ENCODE measurements at regions not wholly inside any gene's neighbourhood (a gene's known extent, or its start where the extent isn't known, plus 50 kb on each side); places are given as distances from the start of the nearest gene placed in this dataset.

GRCh38 chr7:45389073-45389872 lies 184.9 kb upstream of the ADCY1 start:
- 51 to 56% methylated on average over 6 to 7 of the region's 7 CpGs for WGBS, 2 donors (ENCODE audit: low coverage in 1 of 2)
- no peak for ATAC-seq
- TF ChIP-seq CTCF (IDR thresholded peaks at IDR 0.05): no peak
- TF ChIP-seq EP300 (IDR thresholded peaks at IDR 0.05): no peak
- TF ChIP-seq POLR2AphosphoS5 (IDR thresholded peaks at IDR 0.05): no peak
- no peak for TF ChIP-seq POLR2A (IDR thresholded peaks at IDR 0.05)
- H3K4me3 ChIP-seq: no peak overlapping the region
- H3K27me3 ChIP-seq: peaks cover 3% of the 10 kb centered on the region
- peaks cover 0 to 14% (median 0%) of the 10 kb centered on the region in 3 donors for H3K9me3 ChIP-seq
- H3K4me1 ChIP-seq: no peaks in the 10 kb centered on the region
- H3K27ac ChIP-seq: no peak overlapping the region
- no peaks in the 10 kb centered on the region for H3K36me3 ChIP-seq

DNA sequence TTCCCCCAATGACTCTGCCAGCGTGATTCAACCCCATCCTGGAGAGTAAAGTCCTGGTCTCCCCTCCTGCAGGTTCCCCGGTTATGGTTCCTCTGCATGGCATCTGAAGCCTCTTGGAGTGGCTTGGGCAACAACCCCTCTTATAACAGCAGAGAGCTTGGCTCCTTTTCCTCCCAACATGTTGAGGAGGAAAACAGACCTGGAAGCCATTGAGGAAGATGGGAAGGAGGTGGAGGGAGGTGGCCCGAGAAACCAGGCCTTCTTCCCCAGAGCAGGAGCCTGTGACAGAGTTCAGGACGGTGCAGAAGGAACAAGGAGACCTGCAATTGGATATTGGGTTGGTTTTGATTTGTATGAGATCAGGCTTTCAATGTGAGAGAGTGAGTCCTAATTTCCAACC lies 184.0 kb upstream of the ADCY1 start:
- Histone ChIP-seq H3K27me3 (peaks cover 3% of the 10 kb centered on the region), H3K36me3 (no peaks in the 10 kb centered on the region), H3K4me3 (no peak overlapping the region), H3K4me1 (no peaks in the 10 kb centered on the region), H3K27ac (no peak overlapping the region), H3K9me3 (peaks cover 0 to 16% (median 0%) of the 10 kb centered on the region in 3 donors)
- no peak for TF ChIP-seq POLR2A (IDR thresholded peaks at IDR 0.05)
- no peak for TF ChIP-seq EP300 (IDR thresholded peaks at IDR 0.05)
- TF ChIP-seq POLR2AphosphoS5 (IDR thresholded peaks at IDR 0.05): no peak
- TF ChIP-seq CTCF (IDR thresholded peaks at IDR 0.05): no peak
- ATAC-seq: no peak
- WGBS, 2 donors (ENCODE audit: low coverage in 1 of 2): 82 to 83% methylated on average over 2 to 3 of the region's 4 CpGs

DNA sequence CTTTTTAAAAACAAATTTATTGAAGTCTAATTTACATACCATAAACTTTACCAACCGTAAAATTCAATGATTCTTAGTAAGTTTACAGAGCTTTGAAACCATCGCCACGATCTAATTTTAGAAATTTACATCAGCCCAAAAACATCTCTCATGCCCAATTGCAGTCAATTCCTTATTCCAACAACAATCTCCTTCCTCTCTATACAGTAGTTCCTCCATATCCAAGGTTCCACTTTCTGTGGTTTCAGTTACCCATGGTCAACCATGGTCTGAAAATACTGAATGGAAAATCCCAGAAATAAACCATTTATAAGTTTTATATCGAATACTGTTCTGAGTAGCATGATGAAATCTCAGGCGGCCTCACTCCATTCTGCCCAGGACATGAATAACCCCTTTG lies 183.4 kb upstream of the ADCY1 start:
- Histone ChIP-seq H3K4me3 (no peak overlapping the region), H3K27me3 (peaks cover 3% of the 10 kb centered on the region), H3K4me1 (no peaks in the 10 kb centered on the region), H3K27ac (no peak overlapping the region), H3K36me3 (no peaks in the 10 kb centered on the region), H3K9me3 (peaks cover 0 to 16% (median 0%) of the 10 kb centered on the region in 3 donors)
- TF ChIP-seq POLR2A (IDR thresholded peaks at IDR 0.05) (no peak), POLR2AphosphoS5 (IDR thresholded peaks at IDR 0.05) (no peak), EP300 (IDR thresholded peaks at IDR 0.05) (no peak)
- ATAC-seq: no peak
- WGBS, 2 donors (ENCODE audit: low coverage in 1 of 2): 70 to 82% methylated on average over 5 of the region's 5 CpGs

- H3K36me3 ChIP-seq: no peaks in the 10 kb centered on the region
- WGBS, 2 donors (ENCODE audit: low coverage in 1 of 2): 69 to 80% methylated on average over 9 to 23 of the region's 38 CpGs
- no peak overlapping the region for H3K27ac ChIP-seq
- no peaks in the 10 kb centered on the region for H3K4me1 ChIP-seq
- peaks cover 0 to 16% (median 0%) of the 10 kb centered on the region in 3 donors for H3K9me3 ChIP-seq
- no peak overlapping the region for H3K4me3 ChIP-seq
- no peak for ATAC-seq
- no peak for TF ChIP-seq POLR2A (IDR thresholded peaks at IDR 0.05)
- TF ChIP-seq EP300 (IDR thresholded peaks at IDR 0.05): no peak
- no peak for TF ChIP-seq CTCF (IDR thresholded peaks at IDR 0.05)
- TF ChIP-seq POLR2AphosphoS5 (IDR thresholded peaks at IDR 0.05): no peak
- H3K27me3 ChIP-seq: peaks cover 3% of the 10 kb centered on the region
Measured at GRCh38 chr7:45391618-45392451, 182.3 kb upstream of the ADCY1 start.

DNA sequence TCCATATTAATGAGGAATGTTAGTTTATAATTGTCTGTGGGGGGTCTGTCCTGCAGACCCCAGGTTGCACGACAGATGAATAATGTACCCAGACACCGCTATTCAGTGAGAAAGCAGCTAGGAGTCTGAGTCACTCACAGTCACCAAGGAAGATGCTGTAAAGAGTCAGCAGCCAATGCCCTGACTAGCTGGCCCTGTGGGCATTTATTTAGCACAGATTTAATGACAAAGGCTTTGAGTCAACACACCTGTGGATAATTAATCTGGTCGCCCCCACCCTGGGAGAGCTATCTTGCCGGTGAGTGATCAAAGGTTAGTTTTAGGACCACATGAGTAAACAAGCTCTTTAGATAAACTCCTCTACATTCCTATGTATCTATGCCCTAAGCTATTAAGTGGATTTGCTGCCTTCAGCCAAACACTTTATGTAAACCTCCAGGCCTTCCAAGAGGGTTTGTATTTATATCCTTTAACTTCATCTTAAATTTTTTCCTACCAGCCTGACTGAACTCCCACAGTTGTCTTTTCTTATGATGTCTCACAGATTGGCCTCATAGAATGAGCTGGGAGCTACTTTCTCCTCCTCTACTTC lies 180.0 kb upstream of the ADCY1 start:
- 59 to 64% methylated on average over 3 to 4 of the region's 4 CpGs for WGBS, 2 donors (ENCODE audit: low coverage in 1 of 2)
- H3K4me1 ChIP-seq: no peaks in the 10 kb centered on the region
- H3K27me3 ChIP-seq: peaks cover 3% of the 10 kb centered on the region
- TF ChIP-seq POLR2AphosphoS5 (IDR thresholded peaks at IDR 0.05) (no peak), EP300 (IDR thresholded peaks at IDR 0.05) (no peak), CTCF (IDR thresholded peaks at IDR 0.05) (no peak), POLR2A (IDR thresholded peaks at IDR 0.05) (no peak)
- H3K27ac ChIP-seq: no peak overlapping the region
- H3K9me3 ChIP-seq: peaks cover 0 to 16% (median 0%) of the 10 kb centered on the region in 3 donors
- ATAC-seq: no peak
- no peak overlapping the region for H3K4me3 ChIP-seq
- H3K36me3 ChIP-seq: no peaks in the 10 kb centered on the region

Measured in gastroesophageal sphincter (tissue), 4 donors.